Cardiac muscle cell (in vitro differentiated cells and primary cell): ENCODE measurements at regions not wholly inside any gene's neighbourhood (a gene's known extent, or its start where the extent isn't known, plus 50 kb on each side); places are given as distances from the start of the nearest gene placed in this dataset.

Experiments used
- DNase-seq, 2 donors: peaks; one replicate each; pipeline versions ENCODE4 v3.0.0 to v3.0.0-alpha.2; 2010 to 2017; ENCODE audit warnings: low read depth in 1 of 2, low spot score in 1 of 2
- H3K27ac ChIP-seq: fragments of 200-600 bp; sonication (generic); 2 replicates; pipeline ENCODE4 v1.5.1; 2016
- H3K27me3 ChIP-seq: fragments of 200-600 bp; sonication (generic); 2 replicates; pipeline ENCODE4 v1.6.0; 2016; ENCODE audit warnings: control low read depth
- H3K36me3 ChIP-seq: fragments of 200-600 bp; sonication (generic); 2 replicates; pipeline ENCODE4 v1.5.1; 2016; ENCODE audit warnings: control low read depth
- H3K4me1 ChIP-seq: fragments of 200-600 bp; sonication (generic); 2 replicates; pipeline ENCODE4 v1.8.1; 2017; ENCODE audit warnings: low read depth, mild to moderate bottlenecking, mixed run types
- H3K4me3 ChIP-seq: fragments of 200-600 bp; sonication (generic); 2 replicates; pipeline ENCODE4 v1.5.1; 2016; ENCODE audit warnings: mild to moderate bottlenecking
- H3K9me3 ChIP-seq: fragments of 200-600 bp; sonication (generic); 2 replicates; pipeline ENCODE4 v1.5.1; 2017; ENCODE audit warnings: low read depth, mild to moderate bottlenecking, control low read depth
- TF ChIP-seq, protein P1 (sequence below): IDR thresholded peaks from 2 replicates; pipeline ENCODE4 v1.5.1; 2012; ENCODE audit warnings: low read depth, mild to moderate bottlenecking, low read length

DNA sequence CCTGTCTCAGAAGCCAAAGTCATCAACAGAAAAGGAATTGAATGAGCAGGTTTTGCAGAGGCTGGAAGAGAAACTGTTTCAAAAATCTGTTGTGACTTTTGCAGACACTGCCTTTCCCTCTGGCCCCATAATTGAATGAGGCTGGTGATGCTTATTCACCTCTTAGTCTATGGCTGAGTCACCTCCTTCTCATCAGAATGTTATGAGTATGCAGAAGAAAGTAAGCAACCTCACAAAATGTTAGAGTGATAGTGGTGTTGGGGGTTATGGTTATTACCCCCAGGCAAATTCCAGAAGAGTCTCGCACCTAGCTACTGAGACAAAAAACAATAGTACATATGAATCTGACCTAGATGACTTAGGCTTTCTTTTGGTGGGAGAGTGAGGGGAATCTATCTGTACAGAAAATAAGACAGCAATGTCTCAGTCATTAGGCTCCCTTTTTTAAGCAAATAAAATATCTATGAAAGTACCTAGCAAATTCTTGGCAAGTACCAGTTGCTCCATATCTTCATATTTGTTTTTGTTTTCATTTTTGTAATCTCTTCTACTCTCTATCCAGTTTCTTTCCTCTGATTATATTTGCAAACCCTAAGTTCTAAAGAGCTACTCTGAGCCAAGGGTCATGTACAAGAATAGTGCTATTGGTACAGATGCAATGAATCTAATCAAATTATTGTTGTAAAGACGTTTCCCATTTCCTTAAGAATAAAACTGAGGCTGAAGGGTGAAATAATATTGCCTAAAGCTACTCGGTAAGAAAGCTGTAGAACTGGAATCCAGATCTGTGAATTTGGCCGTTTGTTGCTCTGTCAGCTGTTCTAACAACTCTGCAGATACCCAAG lies 498.1 kb upstream of the TNC start:
- Histone ChIP-seq H3K9me3 (no peaks in the 10 kb centered on the region), H3K27ac (no peak overlapping the region), H3K4me1 (peaks cover 11% of the 10 kb centered on the region), H3K4me3 (no peak overlapping the region), H3K27me3 (no peaks in the 10 kb centered on the region), H3K36me3 (no peaks in the 10 kb centered on the region)
- DNase-seq = peak in 1 of 2 donors; percentile 50
- TF ChIP-seq, protein P1, sequence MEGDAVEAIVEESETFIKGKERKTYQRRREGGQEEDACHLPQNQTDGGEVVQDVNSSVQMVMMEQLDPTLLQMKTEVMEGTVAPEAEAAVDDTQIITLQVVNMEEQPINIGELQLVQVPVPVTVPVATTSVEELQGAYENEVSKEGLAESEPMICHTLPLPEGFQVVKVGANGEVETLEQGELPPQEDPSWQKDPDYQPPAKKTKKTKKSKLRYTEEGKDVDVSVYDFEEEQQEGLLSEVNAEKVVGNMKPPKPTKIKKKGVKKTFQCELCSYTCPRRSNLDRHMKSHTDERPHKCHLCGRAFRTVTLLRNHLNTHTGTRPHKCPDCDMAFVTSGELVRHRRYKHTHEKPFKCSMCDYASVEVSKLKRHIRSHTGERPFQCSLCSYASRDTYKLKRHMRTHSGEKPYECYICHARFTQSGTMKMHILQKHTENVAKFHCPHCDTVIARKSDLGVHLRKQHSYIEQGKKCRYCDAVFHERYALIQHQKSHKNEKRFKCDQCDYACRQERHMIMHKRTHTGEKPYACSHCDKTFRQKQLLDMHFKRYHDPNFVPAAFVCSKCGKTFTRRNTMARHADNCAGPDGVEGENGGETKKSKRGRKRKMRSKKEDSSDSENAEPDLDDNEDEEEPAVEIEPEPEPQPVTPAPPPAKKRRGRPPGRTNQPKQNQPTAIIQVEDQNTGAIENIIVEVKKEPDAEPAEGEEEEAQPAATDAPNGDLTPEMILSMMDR = no peak

- no peaks in the 10 kb centered on the region for H3K36me3 ChIP-seq
- TF ChIP-seq, protein P1 = no peak
- no peaks in the 10 kb centered on the region for H3K27me3 ChIP-seq
- DNase-seq = no peak
- H3K4me3 ChIP-seq = no peak overlapping the region
- no peaks in the 10 kb centered on the region for H3K9me3 ChIP-seq
- peaks cover 4% of the 10 kb centered on the region for H3K4me1 ChIP-seq
- H3K27ac ChIP-seq = no peak overlapping the region
These were observed 498.8 kb upstream of the TNC start for GRCh38 chr9:115616666-115617239.

GRCh38 chr9:115625251-115625650 lies 507.3 kb upstream of the TNC start:
- Histone ChIP-seq H3K27me3 (no peaks in the 10 kb centered on the region), H3K27ac (no peak overlapping the region), H3K4me3 (no peak overlapping the region), H3K9me3 (no peaks in the 10 kb centered on the region), H3K4me1 (no peaks in the 10 kb centered on the region), H3K36me3 (no peaks in the 10 kb centered on the region)
- DNase-seq = no peak
- TF ChIP-seq, protein P1 = no peak

GRCh38 chr9:115625954-115626353 lies 508.0 kb upstream of the TNC start:
- H3K4me3 ChIP-seq = no peak overlapping the region
- TF ChIP-seq, protein P1 = no peak
- no peaks in the 10 kb centered on the region for H3K4me1 ChIP-seq
- H3K27me3 ChIP-seq = no peaks in the 10 kb centered on the region
- no peaks in the 10 kb centered on the region for H3K9me3 ChIP-seq
- DNase-seq = no peak
- H3K36me3 ChIP-seq = no peaks in the 10 kb centered on the region
- no peak overlapping the region for H3K27ac ChIP-seq

DNA sequence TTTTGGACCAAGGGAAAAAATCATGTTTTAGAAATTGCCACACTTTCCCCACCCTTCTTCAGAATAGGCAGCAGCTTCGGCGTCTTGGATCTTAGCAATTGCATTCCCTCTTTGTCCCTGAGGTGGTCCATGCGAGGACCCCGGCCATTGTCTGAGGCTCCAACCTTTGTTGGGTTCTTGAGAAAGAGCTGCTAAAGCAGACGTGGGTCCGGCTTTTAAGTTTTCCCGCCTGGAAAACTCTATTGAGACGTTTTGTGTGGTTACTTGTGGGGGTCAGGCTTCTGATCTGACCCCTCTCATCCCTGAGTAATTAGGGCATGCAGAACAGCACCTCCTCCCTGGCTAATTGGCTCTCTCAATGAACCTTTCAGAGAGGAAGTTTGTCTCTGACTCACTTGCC lies 509.6 kb upstream of the TNC start:
- TF ChIP-seq, protein P1 = no peak
- Histone ChIP-seq H3K4me1 (no peaks in the 10 kb centered on the region), H3K4me3 (no peak overlapping the region), H3K27me3 (no peaks in the 10 kb centered on the region), H3K36me3 (no peaks in the 10 kb centered on the region), H3K27ac (no peak overlapping the region), H3K9me3 (no peaks in the 10 kb centered on the region)
- DNase-seq = no peak
